Choroid plexus epithelial cell (primary cell): ENCODE measurements at regions not wholly inside any gene's neighbourhood (a gene's known extent, or its start where the extent isn't known, plus 50 kb on each side); places are given as distances from the start of the nearest gene placed in this dataset.

Experiments
- DNase-seq: peaks from one replicate; pipeline ENCODE4 v3.0.0-alpha.2; 2010; ENCODE audit warnings: low read depth
- H3K4me3 ChIP-seq: 2 replicates; pipeline ENCODE4 v1.5.1; 2011; ENCODE audit warnings: low read depth, mild to moderate bottlenecking, control low read depth, low read length, moderate library complexity
- CTCF ChIP-seq: conservative IDR thresholded peaks from 2 replicates; pipeline ENCODE4 v1.5.1; 2011; ENCODE audit warnings: low read depth, mild to moderate bottlenecking, control low read depth, inconsistent platforms, low read length, moderate library complexity

DNA sequence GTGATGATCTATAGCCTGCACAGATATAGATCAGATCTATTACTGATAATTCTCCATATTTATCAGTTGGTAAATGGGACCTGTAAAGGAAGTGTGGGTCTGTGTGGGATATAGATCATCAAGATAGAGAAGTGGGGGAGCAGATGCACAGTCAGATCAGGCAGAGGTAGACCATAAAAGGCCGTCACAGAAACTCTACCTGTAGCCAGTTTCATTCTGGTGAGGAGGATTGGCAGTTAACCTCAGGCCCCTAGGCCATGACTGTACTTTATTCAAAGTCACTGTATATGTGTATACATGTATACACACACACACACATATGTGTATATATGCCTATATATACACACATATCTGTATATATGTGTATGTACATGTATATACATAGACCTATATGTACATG, 69.1 kb downstream of the ADM start:
- no peak for TF ChIP-seq CTCF
- no peak overlapping the region for H3K4me3 ChIP-seq
- no peak for DNase-seq

DNA sequence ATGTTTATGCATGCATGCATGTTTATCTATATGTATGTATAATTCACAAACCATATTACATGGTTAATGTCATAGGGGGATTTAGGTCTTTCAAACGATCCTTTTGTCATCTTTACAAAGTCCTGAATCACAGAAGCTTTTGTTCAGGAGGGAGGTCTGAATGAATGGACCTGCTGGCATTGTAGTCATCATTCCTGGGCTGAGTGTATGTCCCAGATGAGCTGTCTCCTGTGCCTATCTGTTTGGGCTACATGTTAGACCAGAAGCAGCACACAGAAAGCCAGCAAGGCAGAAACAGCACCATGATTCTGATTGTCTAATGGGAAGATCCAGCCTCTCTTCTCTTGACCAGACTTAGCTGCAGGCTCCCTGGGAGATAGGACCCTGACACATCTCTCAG, 69.5 kb downstream of the ADM start:
- DNase-seq, result no peak
- TF ChIP-seq CTCF, result no peak

DNA sequence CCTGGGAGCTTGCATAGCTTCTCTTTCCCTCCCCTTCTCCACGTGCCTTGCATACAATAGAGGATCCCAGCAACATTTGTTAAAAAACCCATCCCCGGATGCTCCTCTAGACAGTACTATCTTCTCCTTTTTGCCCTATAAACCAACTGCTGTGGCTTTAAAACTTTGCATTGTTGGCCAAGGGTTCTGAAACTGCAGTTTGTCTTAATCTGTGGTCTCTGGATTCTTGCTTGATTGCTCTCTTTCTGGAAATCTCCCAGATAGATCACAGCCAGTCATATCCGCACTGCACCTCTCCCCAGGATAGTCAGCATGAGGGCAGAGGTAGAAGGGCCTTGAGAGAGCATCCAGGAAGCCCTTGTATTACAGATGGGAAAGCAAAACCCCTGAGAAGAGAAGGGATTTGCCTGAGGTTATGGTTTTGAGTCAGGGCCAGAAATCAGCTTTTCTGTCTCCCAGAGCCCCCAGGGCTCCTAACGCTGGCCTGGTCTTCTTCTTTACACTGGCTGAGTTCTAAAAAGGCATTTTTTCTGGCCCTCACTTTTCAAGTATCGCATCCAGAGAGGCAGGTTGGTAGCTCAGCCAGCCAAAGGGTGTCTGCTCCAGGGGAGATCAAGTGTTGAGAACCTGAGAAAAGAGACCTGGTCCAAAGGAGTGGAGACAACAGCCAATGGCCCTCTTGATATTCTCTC, 70.6 kb downstream of the ADM start:
- H3K4me3 ChIP-seq, result no peak overlapping the region
- DNase-seq, result peak; percentile 90
- TF ChIP-seq CTCF, result no peak

More for the DNA sequence above, 69.5 kb downstream of the ADM start:
- H3K4me3 ChIP-seq, result no peak overlapping the region

DNA sequence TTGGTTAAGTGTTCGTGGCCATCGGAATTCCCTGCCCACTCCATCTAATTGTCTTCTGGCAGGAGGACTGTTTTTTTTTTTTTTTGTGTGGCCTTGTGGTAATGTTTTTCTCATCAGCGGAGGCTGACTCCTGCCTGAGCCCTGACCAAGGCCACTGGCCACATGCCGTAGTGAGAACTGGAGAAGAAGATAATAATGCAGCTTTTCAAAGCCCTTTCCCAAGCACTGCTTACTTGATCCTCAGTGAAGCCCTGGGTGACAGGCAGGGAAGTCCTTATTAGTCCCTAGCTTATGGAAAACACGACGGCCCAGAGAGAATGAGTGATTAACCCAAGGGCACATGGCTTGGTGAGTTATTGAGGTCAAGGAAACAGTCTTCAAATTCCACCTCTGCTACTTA, 71.2 kb downstream of the ADM start:
- no peak for TF ChIP-seq CTCF
- H3K4me3 ChIP-seq, result no peak overlapping the region
- peak; percentile 58 for DNase-seq

DNA sequence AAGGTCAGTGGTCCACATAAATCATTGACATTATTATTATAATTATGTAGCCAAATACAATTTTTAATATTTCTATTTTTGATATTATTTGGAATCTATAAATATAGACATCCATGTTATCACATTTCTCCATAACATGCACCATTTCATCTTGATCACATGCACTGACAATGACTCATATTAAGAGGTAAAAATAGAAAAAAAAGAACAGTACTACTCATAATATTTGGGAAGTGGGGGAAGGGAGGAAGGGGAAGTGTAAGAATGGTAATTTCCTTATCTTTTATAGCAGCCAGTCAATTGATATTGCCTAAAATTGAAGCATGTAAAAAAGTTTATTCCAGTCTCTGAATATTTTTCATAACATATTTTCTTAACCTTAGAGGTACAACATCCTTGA, 72.3 kb downstream of the ADM start:
- no peak for TF ChIP-seq CTCF
- DNase-seq, result no peak

DNA sequence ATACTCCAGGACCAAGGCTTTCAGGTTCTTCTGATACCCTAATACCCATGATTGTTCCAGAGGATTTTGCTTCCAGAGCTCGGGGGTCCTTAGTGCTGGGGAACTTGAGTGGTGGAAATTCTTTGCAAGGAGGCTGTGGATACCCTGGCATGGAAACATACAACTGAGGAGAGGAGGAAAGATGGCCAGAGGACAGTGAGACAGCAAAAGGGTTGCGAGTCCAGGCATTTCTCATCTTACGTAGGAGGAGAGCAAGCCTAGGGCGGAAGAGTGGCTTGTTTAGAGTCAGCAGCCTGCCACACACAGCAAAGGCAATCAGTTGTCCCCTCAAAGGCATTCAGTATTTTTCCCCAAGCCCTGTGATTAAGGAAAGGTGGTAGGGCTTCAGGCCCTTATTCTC, 73.5 kb downstream of the ADM start:
- DNase-seq, result no peak
- no peak overlapping the region for H3K4me3 ChIP-seq
- TF ChIP-seq CTCF, result no peak

More for the DNA sequence above, 72.3 kb downstream of the ADM start:
- no peak overlapping the region for H3K4me3 ChIP-seq

- peak; percentile 39 for DNase-seq
- TF ChIP-seq CTCF, result no peak
- no peak overlapping the region for H3K4me3 ChIP-seq
Measured at GRCh38 chr11:10379022-10379421, 74.1 kb downstream of the ADM start.
